Fibroblast of villous mesenchyme (primary cell): ENCODE measurements at regions not wholly inside any gene's neighbourhood (a gene's known extent, or its start where the extent isn't known, plus 50 kb on each side); places are given as distances from the start of the nearest gene placed in this dataset.

Source experiments
- DNase-seq: peaks from one replicate; pipeline ENCODE4 v3.0.0-alpha.2; 2010; ENCODE audit warnings: low read depth
- H3K4me3 ChIP-seq: 2 replicates; pipeline ENCODE4 v1.5.1; 2011; ENCODE audit warnings: low read depth, mild to moderate bottlenecking, low read length
- TF ChIP-seq, protein P1 (sequence below): IDR thresholded peaks from 2 replicates; pipeline ENCODE4 v1.5.1; 2012; ENCODE audit warnings: low read depth, mild to moderate bottlenecking, low read length; ENCODE audit not compliant: insufficient read depth

DNA sequence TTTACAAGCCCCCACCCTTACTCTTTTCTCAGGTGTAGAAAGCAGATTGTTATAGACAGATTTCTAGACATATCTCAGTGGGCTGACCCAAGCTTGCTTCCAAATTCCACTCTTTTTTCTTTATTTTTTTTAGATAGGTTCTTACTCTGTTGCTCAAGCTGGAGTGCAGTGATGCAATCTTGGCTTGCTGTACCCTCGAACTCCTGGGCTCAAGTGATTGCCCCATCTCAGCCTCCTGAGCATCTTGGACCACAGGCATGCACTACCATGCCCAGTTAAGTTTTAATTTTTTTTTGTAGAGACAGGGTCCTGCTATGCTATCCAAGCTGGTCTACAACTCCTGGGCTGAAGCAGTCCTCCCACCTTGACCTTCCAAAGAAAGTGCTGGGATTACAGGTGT, 53.5 kb upstream of the ADAMTS9 start:
- no peak overlapping the region for H3K4me3 ChIP-seq
- TF ChIP-seq, protein P1, sequence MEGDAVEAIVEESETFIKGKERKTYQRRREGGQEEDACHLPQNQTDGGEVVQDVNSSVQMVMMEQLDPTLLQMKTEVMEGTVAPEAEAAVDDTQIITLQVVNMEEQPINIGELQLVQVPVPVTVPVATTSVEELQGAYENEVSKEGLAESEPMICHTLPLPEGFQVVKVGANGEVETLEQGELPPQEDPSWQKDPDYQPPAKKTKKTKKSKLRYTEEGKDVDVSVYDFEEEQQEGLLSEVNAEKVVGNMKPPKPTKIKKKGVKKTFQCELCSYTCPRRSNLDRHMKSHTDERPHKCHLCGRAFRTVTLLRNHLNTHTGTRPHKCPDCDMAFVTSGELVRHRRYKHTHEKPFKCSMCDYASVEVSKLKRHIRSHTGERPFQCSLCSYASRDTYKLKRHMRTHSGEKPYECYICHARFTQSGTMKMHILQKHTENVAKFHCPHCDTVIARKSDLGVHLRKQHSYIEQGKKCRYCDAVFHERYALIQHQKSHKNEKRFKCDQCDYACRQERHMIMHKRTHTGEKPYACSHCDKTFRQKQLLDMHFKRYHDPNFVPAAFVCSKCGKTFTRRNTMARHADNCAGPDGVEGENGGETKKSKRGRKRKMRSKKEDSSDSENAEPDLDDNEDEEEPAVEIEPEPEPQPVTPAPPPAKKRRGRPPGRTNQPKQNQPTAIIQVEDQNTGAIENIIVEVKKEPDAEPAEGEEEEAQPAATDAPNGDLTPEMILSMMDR, result no peak
- DNase-seq, result peak; percentile 79

DNA sequence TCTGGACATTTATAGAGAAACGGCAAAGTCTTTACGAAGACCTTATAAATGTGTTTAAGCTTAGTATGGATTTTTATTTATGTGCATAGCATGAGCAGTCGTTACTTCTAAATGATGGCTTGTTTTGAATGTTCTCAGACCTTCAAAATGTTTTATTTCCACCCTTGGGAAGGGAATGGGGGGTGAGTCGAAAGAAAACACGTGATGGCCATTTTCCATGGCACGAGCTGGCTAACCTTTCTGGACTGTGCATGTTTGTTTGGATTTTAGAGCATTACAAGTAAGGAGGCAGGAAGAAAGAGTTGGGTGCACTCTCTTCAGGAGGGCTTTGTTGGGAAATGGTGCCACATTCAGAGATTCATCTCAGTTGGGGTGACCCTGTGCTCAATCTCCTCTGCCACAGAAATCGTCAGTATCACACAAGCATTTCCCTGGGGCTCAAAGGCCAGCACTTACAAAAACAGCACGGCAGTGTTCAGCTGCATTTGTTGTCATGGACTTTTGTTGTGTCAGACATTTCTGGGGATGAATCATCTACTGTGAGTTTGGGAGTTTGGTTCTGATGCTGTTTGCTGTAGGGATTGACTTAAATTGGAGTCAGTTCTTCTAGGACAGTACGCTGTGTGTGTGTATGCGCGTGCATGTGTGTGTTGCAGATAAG, 52.3 kb upstream of the ADAMTS9 start:
- peak; percentile 70 for DNase-seq
- TF ChIP-seq, protein P1, result no peak
- H3K4me3 ChIP-seq, result no peak overlapping the region
